GM12874 (cell line): ENCODE measurements at regions not wholly inside any gene's neighbourhood (a gene's known extent, or its start where the extent isn't known, plus 50 kb on each side); places are given as distances from the start of the nearest gene placed in this dataset.

Source experiments
- TF ChIP-seq, protein P1 (sequence below): IDR thresholded peaks from 2 replicates; pipeline ENCODE4 v1.5.1; 2011; ENCODE audit warnings: low read depth, mild to moderate bottlenecking, control low read depth, low read length, moderate library complexity; ENCODE audit not compliant: insufficient read depth

DNA sequence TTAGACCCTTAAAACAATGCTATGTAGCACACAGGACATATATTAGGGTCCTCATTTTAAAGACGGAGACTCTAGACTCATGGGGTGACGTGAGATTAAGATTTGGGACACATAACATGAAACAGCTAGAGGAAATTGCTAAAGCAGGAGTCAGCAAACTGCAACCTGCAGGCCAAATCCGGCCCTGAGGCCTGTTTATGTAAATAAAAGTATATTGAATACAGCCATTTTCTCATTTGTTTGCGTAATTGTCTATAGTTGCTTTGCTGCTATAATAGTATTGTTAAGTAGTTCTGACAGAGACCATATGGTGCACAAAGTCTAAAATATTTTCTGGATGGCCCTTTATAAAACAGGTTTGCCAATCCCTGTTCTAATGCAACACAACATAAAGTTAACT is 115.5 kb downstream of the TMCO5A start:
- TF ChIP-seq, protein P1, sequence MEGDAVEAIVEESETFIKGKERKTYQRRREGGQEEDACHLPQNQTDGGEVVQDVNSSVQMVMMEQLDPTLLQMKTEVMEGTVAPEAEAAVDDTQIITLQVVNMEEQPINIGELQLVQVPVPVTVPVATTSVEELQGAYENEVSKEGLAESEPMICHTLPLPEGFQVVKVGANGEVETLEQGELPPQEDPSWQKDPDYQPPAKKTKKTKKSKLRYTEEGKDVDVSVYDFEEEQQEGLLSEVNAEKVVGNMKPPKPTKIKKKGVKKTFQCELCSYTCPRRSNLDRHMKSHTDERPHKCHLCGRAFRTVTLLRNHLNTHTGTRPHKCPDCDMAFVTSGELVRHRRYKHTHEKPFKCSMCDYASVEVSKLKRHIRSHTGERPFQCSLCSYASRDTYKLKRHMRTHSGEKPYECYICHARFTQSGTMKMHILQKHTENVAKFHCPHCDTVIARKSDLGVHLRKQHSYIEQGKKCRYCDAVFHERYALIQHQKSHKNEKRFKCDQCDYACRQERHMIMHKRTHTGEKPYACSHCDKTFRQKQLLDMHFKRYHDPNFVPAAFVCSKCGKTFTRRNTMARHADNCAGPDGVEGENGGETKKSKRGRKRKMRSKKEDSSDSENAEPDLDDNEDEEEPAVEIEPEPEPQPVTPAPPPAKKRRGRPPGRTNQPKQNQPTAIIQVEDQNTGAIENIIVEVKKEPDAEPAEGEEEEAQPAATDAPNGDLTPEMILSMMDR: no peak

DNA sequence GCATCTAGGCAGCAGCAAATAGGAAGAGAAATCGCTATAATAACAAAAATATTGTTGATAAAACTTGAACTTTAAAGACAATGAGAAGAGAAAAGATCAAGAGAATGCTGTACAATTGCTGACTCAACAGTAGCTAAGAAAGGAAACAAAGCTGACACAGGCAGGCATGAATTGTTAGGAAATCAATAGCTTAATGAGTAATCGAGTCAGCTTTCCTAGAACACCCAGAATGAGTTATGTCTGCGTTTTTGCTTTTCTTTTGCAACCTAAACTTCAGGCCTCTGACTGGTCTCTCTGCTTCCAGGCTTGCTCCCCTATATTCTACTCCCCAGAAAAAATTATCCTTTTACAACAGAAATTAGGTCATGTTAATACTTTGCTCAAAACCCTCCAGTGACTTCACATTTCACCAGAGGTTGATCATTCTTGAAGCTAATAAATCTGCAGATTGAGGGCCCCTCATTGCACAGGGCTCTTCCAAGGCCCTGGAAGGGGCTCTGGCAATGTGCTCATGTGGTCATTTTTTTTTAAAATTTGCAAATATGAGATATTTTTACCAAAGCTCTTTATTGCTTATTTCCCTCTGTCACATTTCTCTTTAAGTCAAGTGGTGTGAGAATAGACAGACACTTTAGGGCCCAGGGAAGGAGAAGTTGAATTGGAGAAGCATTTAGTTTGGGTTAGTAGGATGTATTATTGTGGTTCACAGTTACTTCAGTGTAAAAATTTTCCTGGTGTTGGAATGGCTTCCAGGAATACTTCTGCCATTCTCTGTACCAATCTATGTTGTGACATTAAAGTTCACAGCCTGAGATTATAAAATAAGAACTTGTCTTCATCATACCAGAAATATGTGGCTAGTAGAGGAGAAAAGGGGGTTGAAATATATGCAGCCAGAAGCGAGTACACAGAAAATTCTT is 116.3 kb downstream of the TMCO5A start:
- TF ChIP-seq, protein P1: no peak

DNA sequence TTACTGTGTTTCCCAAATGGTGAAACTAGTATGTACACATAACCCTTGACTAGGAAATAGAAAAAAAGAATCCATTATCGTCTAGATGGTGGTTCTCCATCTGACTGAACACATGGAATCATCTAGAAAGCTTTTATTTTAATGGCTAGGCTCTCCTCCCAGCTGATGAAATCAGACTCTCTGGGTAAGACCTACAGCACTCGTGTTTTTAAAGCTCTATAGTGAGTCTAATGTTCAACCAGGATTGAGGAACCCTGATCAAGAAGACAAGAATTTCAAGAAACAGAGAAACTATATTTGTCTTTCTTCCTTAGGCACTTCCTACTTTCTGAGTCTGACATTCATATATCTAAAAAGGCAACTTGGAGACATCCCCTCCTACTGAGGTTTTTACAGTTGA is 118.8 kb downstream of the TMCO5A start:
- TF ChIP-seq, protein P1: no peak

DNA sequence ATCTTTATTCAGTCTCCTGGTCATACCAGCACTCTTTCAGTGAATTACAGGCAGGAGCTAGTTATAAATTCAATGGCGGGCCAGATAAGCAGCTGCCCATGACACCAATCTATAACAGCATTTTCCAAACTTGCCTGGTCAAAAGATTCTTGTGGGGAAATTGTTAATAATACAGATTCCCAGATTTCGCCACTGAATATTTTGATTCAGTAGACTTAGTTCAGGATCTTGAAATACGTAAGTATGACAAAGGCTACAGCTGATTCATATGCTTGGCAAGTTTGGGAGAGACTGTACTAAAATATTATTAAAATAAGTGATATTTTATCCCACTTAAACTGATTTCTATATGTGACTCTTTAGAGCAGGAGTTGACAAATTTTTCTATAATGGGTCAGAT is 119.3 kb downstream of the TMCO5A start:
- TF ChIP-seq, protein P1: no peak

DNA sequence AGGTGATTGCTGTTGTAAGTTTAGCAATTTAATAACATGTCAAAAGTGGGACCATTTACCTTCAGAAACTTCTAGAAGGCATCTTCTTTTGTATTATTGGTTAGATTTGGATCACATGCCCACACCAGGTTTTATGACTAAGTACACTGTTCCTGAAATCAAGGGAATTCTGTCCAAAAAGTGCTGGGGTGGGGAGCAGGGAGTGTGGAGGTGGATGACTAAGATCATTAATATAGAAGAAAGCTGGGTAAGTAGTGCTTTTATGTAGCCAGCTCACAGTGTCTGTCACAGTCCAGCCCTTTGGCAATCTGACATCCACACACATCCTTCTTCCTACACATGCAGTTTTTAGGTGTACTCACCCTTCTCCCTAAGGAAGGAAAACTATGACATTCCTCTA is 120.0 kb downstream of the TMCO5A start:
- TF ChIP-seq, protein P1: no peak

DNA sequence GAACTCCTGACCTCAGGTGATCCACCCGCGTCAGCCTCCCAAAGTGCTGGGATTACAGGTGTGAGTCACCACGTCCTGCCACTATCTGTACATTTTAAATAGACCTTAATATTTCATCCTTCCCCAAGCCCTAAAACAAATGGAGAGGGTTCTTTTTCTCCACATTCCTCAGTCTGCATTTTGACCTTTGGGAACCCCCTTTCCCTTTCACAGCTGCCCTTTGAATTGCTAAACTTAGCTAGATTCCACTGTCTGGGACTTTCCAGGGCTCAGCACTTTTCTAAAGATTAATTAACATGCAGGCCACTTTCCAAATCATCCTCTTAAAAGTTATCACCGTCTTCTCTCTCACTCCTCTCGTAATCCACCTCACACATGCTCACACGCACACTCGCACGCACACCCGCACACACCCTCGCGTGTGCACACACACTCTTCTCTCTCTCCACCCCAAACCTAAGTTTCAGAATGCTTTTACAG is 124.2 kb downstream of the TMCO5A start:
- TF ChIP-seq, protein P1: no peak

DNA sequence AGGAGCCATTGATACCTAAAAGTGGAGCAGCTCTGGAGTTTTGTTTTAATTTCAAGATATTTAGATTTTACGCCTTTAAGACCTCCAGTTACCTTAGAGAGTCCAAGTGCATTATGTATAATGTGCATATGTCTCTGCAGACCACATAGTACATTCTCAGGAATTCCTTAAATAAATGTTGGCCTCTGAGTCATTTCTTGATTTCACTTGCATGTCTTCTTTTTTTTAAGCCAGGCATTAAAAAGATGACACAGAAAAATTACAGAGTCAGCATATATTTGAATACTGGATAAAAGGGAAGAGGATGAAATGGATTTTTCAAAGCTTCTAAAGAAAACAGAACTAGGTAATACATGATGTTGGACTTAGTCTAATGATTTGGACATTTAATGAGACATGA is 125.2 kb downstream of the TMCO5A start:
- TF ChIP-seq, protein P1: no peak
